Mammary epithelial cell (primary cell): ENCODE measurements at regions not wholly inside any gene's neighbourhood (a gene's known extent, or its start where the extent isn't known, plus 50 kb on each side); places are given as distances from the start of the nearest gene placed in this dataset.

ENCODE experiments used
- EZH2 ChIP-seq: IDR thresholded peaks from 2 replicates; pipeline ENCODE4 v1.6.1; 2012; ENCODE audit warnings: low read length, inconsistent platforms, borderline replicate concordance
- TF ChIP-seq, protein P1 (sequence below), 2 donors: IDR thresholded peaks in 1 of 2; conservative IDR thresholded peaks in 1 of 2; 2 replicates each; pipeline ENCODE4 v1.5.1; 2011 to 2012; ENCODE audit warnings: inconsistent platforms in 2 of 2, low read length in 2 of 2, mild to moderate bottlenecking in 2 of 2, control low read depth in 1 of 2, low read depth in 1 of 2; ENCODE audit not compliant: insufficient read depth in 1 of 2; ENCODE audit errors: extremely low read depth in 1 of 2

DNA sequence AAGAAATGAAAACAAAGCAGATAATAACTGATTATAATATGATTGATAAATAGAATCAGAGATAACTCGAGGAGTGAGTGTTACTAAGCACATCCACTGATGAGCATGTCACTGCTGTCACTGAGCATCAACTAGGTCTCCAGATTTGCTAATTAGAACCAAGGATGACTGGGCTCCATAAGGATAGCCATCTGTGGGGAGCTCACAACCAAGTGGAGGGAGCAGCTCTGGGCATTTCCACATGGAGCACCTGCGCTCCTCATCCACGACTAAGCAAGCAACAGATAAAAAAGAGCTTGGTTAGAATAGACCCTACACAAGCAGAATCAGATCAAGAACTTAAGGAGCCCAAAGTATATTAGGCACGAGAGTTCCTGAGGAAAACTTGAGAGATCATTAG, 396.0 kb upstream of the B3GAT1 start:
- TF ChIP-seq, protein P1, sequence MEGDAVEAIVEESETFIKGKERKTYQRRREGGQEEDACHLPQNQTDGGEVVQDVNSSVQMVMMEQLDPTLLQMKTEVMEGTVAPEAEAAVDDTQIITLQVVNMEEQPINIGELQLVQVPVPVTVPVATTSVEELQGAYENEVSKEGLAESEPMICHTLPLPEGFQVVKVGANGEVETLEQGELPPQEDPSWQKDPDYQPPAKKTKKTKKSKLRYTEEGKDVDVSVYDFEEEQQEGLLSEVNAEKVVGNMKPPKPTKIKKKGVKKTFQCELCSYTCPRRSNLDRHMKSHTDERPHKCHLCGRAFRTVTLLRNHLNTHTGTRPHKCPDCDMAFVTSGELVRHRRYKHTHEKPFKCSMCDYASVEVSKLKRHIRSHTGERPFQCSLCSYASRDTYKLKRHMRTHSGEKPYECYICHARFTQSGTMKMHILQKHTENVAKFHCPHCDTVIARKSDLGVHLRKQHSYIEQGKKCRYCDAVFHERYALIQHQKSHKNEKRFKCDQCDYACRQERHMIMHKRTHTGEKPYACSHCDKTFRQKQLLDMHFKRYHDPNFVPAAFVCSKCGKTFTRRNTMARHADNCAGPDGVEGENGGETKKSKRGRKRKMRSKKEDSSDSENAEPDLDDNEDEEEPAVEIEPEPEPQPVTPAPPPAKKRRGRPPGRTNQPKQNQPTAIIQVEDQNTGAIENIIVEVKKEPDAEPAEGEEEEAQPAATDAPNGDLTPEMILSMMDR (conservative IDR thresholded peaks at IDR 0.05 in 1 of 2, IDR thresholded peaks at IDR 0.05 in 1 of 2; ENCODE audit: extremely low read depth in 1 of 2, insufficient read depth in 1 of 2, low read depth in 1 of 2, low read length in 2 of 2): no peak
- TF ChIP-seq EZH2: no peak
